ENCODE measurements at regions not wholly inside any gene's neighbourhood (a gene's known extent, or its start where the extent isn't known, plus 50 kb on each side); places are given as distances from the start of the nearest gene placed in this dataset.

- FAIRE-seq, result no peak
- no peak for DNase-seq (ENCODE audit: insufficient read length, low spot score)
Measured at GRCh38 chr18:1976484-1976883, 594.8 kb downstream of the METTL4 start.

DNA sequence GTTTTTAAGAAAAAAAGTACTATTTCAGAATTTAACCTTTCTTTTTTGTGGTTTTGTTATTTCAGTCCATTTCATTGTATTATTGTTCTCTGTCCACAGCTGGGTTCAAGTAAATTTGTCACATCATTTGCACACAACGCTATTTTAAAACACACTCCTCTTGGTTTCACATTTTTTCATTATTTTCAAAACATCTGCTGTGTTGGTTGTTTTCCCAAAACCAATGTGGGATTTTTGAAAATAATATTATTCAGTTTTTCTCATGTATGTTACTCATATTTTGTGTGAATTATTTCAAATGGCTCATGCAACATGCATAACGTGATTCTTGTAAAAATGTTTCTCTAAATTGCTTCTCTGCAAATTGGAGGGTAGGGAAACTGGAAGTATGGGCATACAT is 589.2 kb downstream of the METTL4 start:
- FAIRE-seq (no peak), DNase-seq (ENCODE audit: insufficient read length, low spot score) (no peak)

DNA sequence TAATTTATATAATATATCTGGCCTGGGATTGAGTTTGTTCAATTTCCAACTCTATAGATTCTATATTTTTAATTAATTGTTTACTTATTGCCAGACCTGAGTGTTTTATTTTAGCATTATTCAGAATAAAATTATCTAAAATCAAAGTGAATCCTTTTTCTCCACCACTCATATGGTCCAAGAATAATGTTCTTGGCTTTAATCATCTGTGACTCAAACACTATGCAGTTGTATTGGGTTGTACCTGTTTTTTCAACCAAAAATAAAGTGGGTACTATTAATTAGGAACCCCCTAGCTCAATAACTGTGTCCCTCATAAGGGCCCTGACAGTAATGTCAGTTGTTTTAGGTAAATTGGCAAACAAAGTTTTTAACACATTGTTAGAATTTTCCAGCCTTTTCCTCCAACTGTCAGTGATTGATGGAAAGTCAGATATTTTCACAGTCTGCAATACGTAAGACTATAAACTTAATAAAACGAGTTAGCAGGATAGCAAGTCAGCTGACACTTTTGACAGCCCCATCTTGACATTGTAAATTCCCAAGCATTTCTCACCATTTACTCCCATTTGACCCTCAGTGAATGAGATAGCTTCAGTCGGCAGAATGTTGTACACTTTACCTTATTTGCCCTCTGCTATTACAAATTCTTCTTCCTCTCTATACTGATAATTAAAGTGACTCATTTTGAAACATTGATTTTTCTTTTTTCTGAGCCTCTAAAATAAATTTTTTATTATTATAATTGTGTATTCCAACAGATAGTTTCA is 587.4 kb downstream of the METTL4 start:
- FAIRE-seq (no peak), DNase-seq (ENCODE audit: insufficient read length, low spot score) (no peak)

DNA sequence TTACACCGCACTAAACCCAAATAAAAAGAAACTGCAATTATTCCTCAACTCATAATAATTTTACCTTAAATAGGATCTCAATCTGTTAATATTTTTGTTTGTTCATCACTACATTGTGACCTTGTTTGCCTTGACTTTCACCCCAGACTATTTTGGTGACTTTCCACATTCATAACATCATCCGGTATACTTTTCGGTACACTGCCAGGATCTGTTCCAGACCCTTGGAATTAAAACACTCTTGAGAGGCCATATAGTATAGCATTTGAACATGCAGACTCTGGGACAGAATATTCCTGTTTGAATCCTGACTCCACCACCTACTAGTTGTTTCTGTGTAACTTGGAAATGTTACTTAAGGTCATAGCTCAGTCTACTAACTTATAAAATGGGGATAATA is 577.4 kb downstream of the METTL4 start:
- no peak for FAIRE-seq
- no peak for DNase-seq (ENCODE audit: insufficient read length, low spot score)

DNA sequence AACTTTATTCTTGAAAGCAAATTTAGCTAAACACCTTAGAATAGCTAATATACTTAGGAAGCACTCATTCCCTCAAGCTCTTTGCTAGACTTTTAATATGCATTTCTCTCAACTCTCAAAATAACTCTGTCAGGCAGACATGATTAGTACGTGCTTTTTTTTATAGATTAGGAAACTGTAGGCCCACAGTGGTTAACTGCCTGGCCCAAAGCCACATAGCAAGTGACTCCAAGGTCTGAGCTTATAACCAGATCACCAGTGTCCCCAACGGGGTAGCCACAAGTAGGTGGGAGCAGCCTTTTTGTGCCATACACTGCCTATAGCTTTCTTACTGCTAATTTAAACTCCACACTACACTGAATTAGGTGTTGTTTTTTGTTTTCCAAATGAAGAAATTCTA is 576.8 kb downstream of the METTL4 start:
- DNase-seq (ENCODE audit: insufficient read length, low spot score), result no peak
- FAIRE-seq, result no peak

GRCh38 chr18:1995041-1995612 is 576.2 kb downstream of the METTL4 start:
- FAIRE-seq, result no peak
- no peak for DNase-seq (ENCODE audit: insufficient read length, low spot score)

- FAIRE-seq, result no peak
- DNase-seq (ENCODE audit: insufficient read length, low spot score), result no peak
Measured at GRCh38 chr18:1998121-1998520, 573.2 kb downstream of the METTL4 start.

GRCh38 chr18:1999387-1999786 is 571.9 kb downstream of the METTL4 start:
- DNase-seq (ENCODE audit: insufficient read length, low spot score) (no peak), FAIRE-seq (no peak)

GRCh38 chr18:2002151-2002550 is 569.2 kb downstream of the METTL4 start:
- FAIRE-seq (no peak), DNase-seq (ENCODE audit: insufficient read length, low spot score) (no peak)

- no peak for FAIRE-seq
- no peak for DNase-seq (ENCODE audit: insufficient read length, low spot score)
Measured at GRCh38 chr18:2002604-2003003, 568.7 kb downstream of the METTL4 start.

- no peak for DNase-seq (ENCODE audit: insufficient read length, low spot score)
- FAIRE-seq, result no peak
Measured at GRCh38 chr18:2009942-2010697, 561.2 kb downstream of the METTL4 start.

DNA sequence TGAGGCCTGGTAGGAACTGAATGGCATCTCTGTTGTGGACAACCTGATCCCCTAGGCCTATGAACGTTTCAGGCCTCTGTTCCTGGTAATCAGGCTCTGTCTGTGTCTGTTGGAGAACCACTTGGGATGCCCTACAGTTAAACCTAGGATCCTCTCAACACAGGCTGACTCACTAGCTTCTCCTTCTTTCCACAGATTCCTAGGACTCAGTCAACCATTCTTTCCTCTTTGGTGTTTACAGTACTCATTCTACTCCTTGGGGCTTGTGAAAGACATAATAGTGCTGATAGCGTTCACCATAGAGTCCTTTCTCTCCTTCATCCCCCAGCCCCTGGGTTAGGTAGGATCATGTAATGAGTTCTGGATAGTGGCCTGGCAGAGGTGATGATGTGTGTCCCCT is 544.3 kb downstream of the METTL4 start:
- DNase-seq (ENCODE audit: insufficient read length, low spot score) (no peak), FAIRE-seq (no peak)

- no peak for DNase-seq (ENCODE audit: insufficient read length, low spot score)
- FAIRE-seq, result no peak
Measured at GRCh38 chr18:2027756-2028155, 543.5 kb downstream of the METTL4 start.

DNA sequence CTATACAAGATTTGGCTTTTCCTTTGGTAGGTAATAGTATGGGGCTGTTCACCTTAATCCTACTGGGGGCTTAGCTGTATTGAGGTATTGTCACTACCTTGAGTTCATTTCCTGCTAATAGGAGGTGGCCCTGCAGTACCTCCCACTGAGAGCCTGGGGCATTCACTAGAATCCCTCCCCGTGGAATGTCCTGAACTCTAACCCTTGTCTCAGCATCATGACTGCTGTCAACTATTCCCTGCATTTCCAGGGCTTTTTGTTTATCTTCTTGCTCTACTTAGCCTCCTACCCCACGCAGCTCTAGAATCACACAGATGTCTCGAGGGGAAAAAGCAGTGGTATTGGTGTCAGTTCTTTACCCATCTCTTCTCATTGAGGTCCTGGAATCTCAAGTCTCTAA is 542.3 kb downstream of the METTL4 start:
- FAIRE-seq (no peak), DNase-seq (ENCODE audit: insufficient read length, low spot score) (no peak)

GRCh38 chr18:2030647-2031046 is 540.7 kb downstream of the METTL4 start:
- DNase-seq (ENCODE audit: insufficient read length, low spot score), result no peak
- no peak for FAIRE-seq

DNA sequence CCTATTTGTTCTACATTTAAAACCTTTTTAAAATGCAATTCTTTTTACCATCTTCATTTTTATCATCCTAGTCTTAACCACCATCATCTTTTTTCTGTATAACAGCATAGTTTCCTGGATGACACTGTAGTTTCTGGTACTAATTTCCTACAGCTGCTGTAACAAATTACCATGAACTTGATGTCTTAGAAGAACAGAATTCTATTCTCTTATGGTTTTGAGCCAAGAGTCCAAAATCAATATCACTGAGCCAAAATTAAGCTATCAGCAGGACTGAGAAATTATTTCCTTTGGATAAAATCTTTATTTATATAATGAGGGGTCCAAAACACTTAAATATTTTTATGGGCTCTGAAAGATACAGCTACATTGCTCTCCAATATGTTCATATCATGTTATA is 539.3 kb downstream of the METTL4 start:
- FAIRE-seq, result no peak
- no peak for DNase-seq (ENCODE audit: insufficient read length, low spot score)

GRCh38 chr18:2035056-2035455 is 536.2 kb downstream of the METTL4 start:
- no peak for FAIRE-seq

GRCh38 chr18:2036086-2036485 is 535.2 kb downstream of the METTL4 start:
- FAIRE-seq, result no peak
- DNase-seq (ENCODE audit: insufficient read length, low spot score), result no peak

More at GRCh38 chr18:2035056-2035455, 536.2 kb downstream of the METTL4 start:
- DNase-seq (ENCODE audit: insufficient read length, low spot score), result no peak

- DNase-seq (ENCODE audit: insufficient read length, low spot score) (no peak), FAIRE-seq (no peak)
Measured at GRCh38 chr18:2040279-2040678, 531.0 kb downstream of the METTL4 start.

- DNase-seq (ENCODE audit: insufficient read length, low spot score) (no peak), FAIRE-seq (no peak)
Measured at GRCh38 chr18:2049986-2050385, 521.3 kb downstream of the METTL4 start.

GRCh38 chr18:2050702-2051201 is 520.6 kb downstream of the METTL4 start:
- DNase-seq (ENCODE audit: insufficient read length, low spot score) (no peak), FAIRE-seq (no peak)
